ENCODE measurements at regions not wholly inside any gene's neighbourhood (a gene's known extent, or its start where the extent isn't known, plus 50 kb on each side); places are given as distances from the start of the nearest gene placed in this dataset.
"Not testable (repeated sequence)": the region's sequence is repeated elsewhere in the genome, so short reads cannot be mapped to it uniquely, and the experiment has no call there.

GRCh38 chr19:28612275-28612769 lies 600.6 kb downstream of the UQCRFS1 start:
- no peak for DNase-seq

GRCh38 chr19:28611227-28611914 lies 601.6 kb downstream of the UQCRFS1 start:
- DNase-seq: not testable (repeated sequence)

GRCh38 chr19:28610731-28611130 lies 602.2 kb downstream of the UQCRFS1 start:
- no peak for DNase-seq

- no peak for DNase-seq
Observed at GRCh38 chr19:28609944-28610343, 603.0 kb downstream of the UQCRFS1 start.

- DNase-seq: no peak
Observed at GRCh38 chr19:28609091-28609755, 603.7 kb downstream of the UQCRFS1 start.

GRCh38 chr19:28608292-28608691 lies 604.7 kb downstream of the UQCRFS1 start:
- DNase-seq: no peak

GRCh38 chr19:28607066-28607583 lies 605.8 kb downstream of the UQCRFS1 start:
- DNase-seq: no peak

- no peak for DNase-seq
Observed at GRCh38 chr19:28606269-28607032, 606.5 kb downstream of the UQCRFS1 start.

GRCh38 chr19:28605501-28606268 lies 607.3 kb downstream of the UQCRFS1 start:
- no peak for DNase-seq

GRCh38 chr19:28603453-28603852 lies 609.5 kb downstream of the UQCRFS1 start:
- DNase-seq: no peak

- no peak for DNase-seq
Observed at GRCh38 chr19:28602675-28603298, 610.2 kb downstream of the UQCRFS1 start.

GRCh38 chr19:28601723-28602440 lies 611.1 kb downstream of the UQCRFS1 start:
- DNase-seq: no peak

GRCh38 chr19:28598861-28599260 lies 614.1 kb downstream of the UQCRFS1 start:
- no peak for DNase-seq

- no peak for DNase-seq
Observed at GRCh38 chr19:28596561-28597071, 616.3 kb downstream of the UQCRFS1 start.

GRCh38 chr19:28595722-28596480 lies 617.0 kb downstream of the UQCRFS1 start:
- no peak for DNase-seq

- no peak for DNase-seq
Observed at GRCh38 chr19:28594737-28595136, 618.2 kb downstream of the UQCRFS1 start.

GRCh38 chr19:28589991-28590411 lies 623.0 kb downstream of the UQCRFS1 start:
- DNase-seq: not testable (repeated sequence)

- DNase-seq: no peak
Observed at GRCh38 chr19:28586474-28586873, 626.5 kb downstream of the UQCRFS1 start.

GRCh38 chr19:28585796-28586195 lies 627.2 kb downstream of the UQCRFS1 start:
- no peak for DNase-seq

- DNase-seq: no peak
Observed at GRCh38 chr19:28583713-28584112, 629.2 kb downstream of the UQCRFS1 start.
